ENCODE measurements at regions not wholly inside any gene's neighbourhood (a gene's known extent, or its start where the extent isn't known, plus 50 kb on each side); places are given as distances from the start of the nearest gene placed in this dataset.

- DNase-seq (ENCODE audit: low read depth in 2 of 3, low spot score in 1 of 3) = no peak
Measured at GRCh38 chr4:36709991-36710390, 428.6 kb downstream of the DTHD1 start.

- no peak for DNase-seq (ENCODE audit: low read depth in 2 of 3, low spot score in 1 of 3)
Measured at GRCh38 chr4:36712013-36712412, 430.6 kb downstream of the DTHD1 start.

- DNase-seq (ENCODE audit: low read depth in 2 of 3, low spot score in 1 of 3) = no peak
Measured at GRCh38 chr4:36716874-36717273, 435.5 kb downstream of the DTHD1 start.

- DNase-seq (ENCODE audit: low read depth in 2 of 3, low spot score in 1 of 3) = no peak
Measured at GRCh38 chr4:36719425-36719824, 438.0 kb downstream of the DTHD1 start.

- DNase-seq (ENCODE audit: low read depth in 2 of 3, low spot score in 1 of 3) = no peak
Measured at GRCh38 chr4:36722986-36723385, 441.6 kb downstream of the DTHD1 start.

GRCh38 chr4:36734334-36734733 is 452.9 kb downstream of the DTHD1 start:
- no peak for DNase-seq (ENCODE audit: low read depth in 2 of 3, low spot score in 1 of 3)

- no peak for DNase-seq (ENCODE audit: low read depth in 2 of 3, low spot score in 1 of 3)
Measured at GRCh38 chr4:36737691-36738090, 456.3 kb downstream of the DTHD1 start.

- no peak for DNase-seq (ENCODE audit: low read depth in 2 of 3, low spot score in 1 of 3)
Measured at GRCh38 chr4:36740796-36741310, 459.4 kb downstream of the DTHD1 start.

- no peak for DNase-seq (ENCODE audit: low read depth in 2 of 3, low spot score in 1 of 3)
Measured at GRCh38 chr4:36747277-36748129, 466.1 kb downstream of the DTHD1 start.

GRCh38 chr4:36753048-36753447 is 471.6 kb downstream of the DTHD1 start:
- DNase-seq (ENCODE audit: low read depth in 2 of 3, low spot score in 1 of 3) = no peak

GRCh38 chr4:36757580-36758311 is 476.3 kb downstream of the DTHD1 start:
- DNase-seq (ENCODE audit: low read depth in 2 of 3, low spot score in 1 of 3) = no peak

- no peak for DNase-seq (ENCODE audit: low read depth in 2 of 3, low spot score in 1 of 3)
Measured at GRCh38 chr4:36758312-36759178, 477.1 kb downstream of the DTHD1 start.

GRCh38 chr4:36761607-36762006 is 480.2 kb downstream of the DTHD1 start:
- DNase-seq (ENCODE audit: low read depth in 2 of 3, low spot score in 1 of 3) = no peak

- DNase-seq (ENCODE audit: low read depth in 2 of 3, low spot score in 1 of 3) = no peak
Measured at GRCh38 chr4:36763814-36764213, 480.7 kb upstream of the NWD2 start.

- DNase-seq (ENCODE audit: low read depth in 2 of 3, low spot score in 1 of 3) = no peak
Measured at GRCh38 chr4:36767596-36767995, 476.9 kb upstream of the NWD2 start.

- DNase-seq (ENCODE audit: low read depth in 2 of 3, low spot score in 1 of 3) = no peak
Measured at GRCh38 chr4:36771411-36772153, 473.0 kb upstream of the NWD2 start.

- no peak for DNase-seq (ENCODE audit: low read depth in 2 of 3, low spot score in 1 of 3)
Measured at GRCh38 chr4:36772154-36772516, 472.4 kb upstream of the NWD2 start.

GRCh38 chr4:36773467-36773866 is 471.1 kb upstream of the NWD2 start:
- no peak for DNase-seq (ENCODE audit: low read depth in 2 of 3, low spot score in 1 of 3)

GRCh38 chr4:36775544-36775943 is 469.0 kb upstream of the NWD2 start:
- no peak for DNase-seq (ENCODE audit: low read depth in 2 of 3, low spot score in 1 of 3)

GRCh38 chr4:36779601-36780000 is 464.9 kb upstream of the NWD2 start:
- no peak for DNase-seq (ENCODE audit: low read depth in 2 of 3, low spot score in 1 of 3)

- DNase-seq (ENCODE audit: low read depth in 2 of 3, low spot score in 1 of 3) = no peak
Measured at GRCh38 chr4:36785973-36786372, 458.6 kb upstream of the NWD2 start.

Measured in stimulated activated CD4-positive, alpha-beta T cell treated with anti-CD3 and anti-CD28 coated beads, Interleukin-12 subunit alpha, Interleukin-12 subunit beta, amount 100 ng/mL, for 48 hours (primary cell).